A673 (cell line): ENCODE measurements at regions not wholly inside any gene's neighbourhood (a gene's known extent, or its start where the extent isn't known, plus 50 kb on each side); places are given as distances from the start of the nearest gene placed in this dataset.

Experiments
- BruUV-seq: library from RNA; stranded (reverse); fragments of 400-500 nt; replicated peaks from 2 replicates; lab custom pipeline; 2021; lab: Mats Ljungman, UMichigan
- CTCF ChIA-PET: fragments of 300-600 bp; sonication (Branson Sonifier 250); formaldehyde crosslinking; loops from one replicate; lab custom pipeline; 2022; ENCODE audit warnings: antibody characterized with exemption; lab: Charles Lee
- POLR2A ChIA-PET: fragments of 300-600 bp; sonication (Branson Sonifier 250); formaldehyde crosslinking; loops from one replicate; lab custom pipeline; 2022; ENCODE audit warnings: antibody characterized with exemption; ENCODE audit not compliant: low non-redundant PET; lab: Charles Lee
- DNase-seq: peaks from one replicate; pipeline ENCODE4 v3.0.0-alpha.2; 2015; ENCODE audit warnings: low spot score
- H3K27ac ChIP-seq: fragments of 200-600 bp; sonication (generic); 2 replicates; pipeline ENCODE4 v1.5.1; 2016; ENCODE audit warnings: mixed run types, low read depth, mild to moderate bottlenecking, mixed read lengths, antibody characterized with exemption, low read length; ENCODE audit not compliant: poor library complexity, severe bottlenecking
- H3K27me3 ChIP-seq: fragments of 200-600 bp; sonication (generic); replicated peaks from 2 replicates; pipeline ENCODE4 v1.6.1; 2017; ENCODE audit warnings: mixed run types, low read depth, mild to moderate bottlenecking, mixed read lengths, antibody characterized with exemption, low read length; ENCODE audit not compliant: insufficient read depth, poor library complexity
- H3K36me3 ChIP-seq: fragments of 200-600 bp; sonication (generic); 2 replicates; pipeline ENCODE4 v1.6.1; 2016; ENCODE audit warnings: mixed run types, mild to moderate bottlenecking, mixed read lengths, antibody characterized with exemption, low read length; ENCODE audit not compliant: insufficient read depth, poor library complexity, severe bottlenecking
- H3K4me1 ChIP-seq: fragments of 200-600 bp; sonication (generic); 2 replicates; pipeline ENCODE4 v1.6.1; 2017; ENCODE audit warnings: mixed run types, mild to moderate bottlenecking, mixed read lengths, antibody characterized with exemption, low read length; ENCODE audit not compliant: insufficient read depth, poor library complexity, severe bottlenecking
- H3K4me3 ChIP-seq: fragments of 200-600 bp; sonication (generic); 2 replicates; pipeline ENCODE4 v1.5.1; 2016; ENCODE audit warnings: low read depth, mixed run types, mild to moderate bottlenecking, mixed read lengths, low read length; ENCODE audit not compliant: poor library complexity, severe bottlenecking
- H3K9me3 ChIP-seq: fragments of 200-600 bp; sonication (generic); 2 replicates; pipeline ENCODE4 v1.6.1; 2016; ENCODE audit warnings: mixed run types, low read depth, mild to moderate bottlenecking, mixed read lengths, antibody characterized with exemption, low read length; ENCODE audit not compliant: poor library complexity, severe bottlenecking
- EZH2 ChIP-seq: fragments of 200-600 bp; sonication (generic); IDR thresholded peaks from 2 replicates; pipeline ENCODE4 v1.6.1; 2017; ENCODE audit warnings: borderline replicate concordance, low read depth, mild to moderate bottlenecking, mixed read lengths, antibody characterized with exemption, low read length; ENCODE audit not compliant: poor library complexity, severe bottlenecking
- intact Hi-C: fragments of 100-400 bp; cut with micrococcal nuclease; formaldehyde crosslinking; loops from one replicate; pipeline ENCODE4 v1.10.0; 2022; ENCODE audit not compliant: unreplicated experiment
- TF ChIP-seq, protein P1 (sequence below): fragments of 300-800, 200-600 bp; sonication (generic); conservative IDR thresholded peaks from 2 replicates; pipeline ENCODE4 v1.5.1; 2017; ENCODE audit warnings: low read depth, mild to moderate bottlenecking, antibody characterized with exemption, low read length, moderate library complexity, mixed read lengths

DNA sequence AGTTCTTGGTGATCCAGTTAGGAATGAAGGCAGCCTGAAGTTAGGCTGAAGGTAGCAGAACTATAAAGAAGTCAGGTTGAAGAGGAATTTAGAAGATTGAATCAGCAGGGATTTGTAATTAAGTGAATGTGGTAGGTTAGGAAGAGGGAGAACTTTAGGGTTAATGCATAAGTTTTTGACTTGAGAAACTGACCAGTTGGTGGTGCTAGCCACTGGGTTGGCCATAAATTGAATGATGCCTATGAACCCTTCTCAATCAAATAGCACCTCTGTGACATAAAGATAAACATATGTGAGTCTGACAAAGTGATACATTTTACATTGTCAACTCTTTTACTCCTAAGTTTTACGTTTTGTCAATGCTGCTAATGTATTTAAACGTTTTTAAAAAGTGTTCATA lies 290.6 kb upstream of the NAV3 start:
- BruUV-seq = no TSS peak
- intact Hi-C loops = no loop called here
- Histone ChIP-seq H3K36me3 (no peaks in the 10 kb centered on the region), H3K4me3 (no peak overlapping the region), H3K4me1 (no peaks in the 10 kb centered on the region), H3K9me3 (no peaks in the 10 kb centered on the region), H3K27ac (no peak overlapping the region), H3K27me3 (no peaks in the 10 kb centered on the region)
- TF ChIP-seq, protein P1, sequence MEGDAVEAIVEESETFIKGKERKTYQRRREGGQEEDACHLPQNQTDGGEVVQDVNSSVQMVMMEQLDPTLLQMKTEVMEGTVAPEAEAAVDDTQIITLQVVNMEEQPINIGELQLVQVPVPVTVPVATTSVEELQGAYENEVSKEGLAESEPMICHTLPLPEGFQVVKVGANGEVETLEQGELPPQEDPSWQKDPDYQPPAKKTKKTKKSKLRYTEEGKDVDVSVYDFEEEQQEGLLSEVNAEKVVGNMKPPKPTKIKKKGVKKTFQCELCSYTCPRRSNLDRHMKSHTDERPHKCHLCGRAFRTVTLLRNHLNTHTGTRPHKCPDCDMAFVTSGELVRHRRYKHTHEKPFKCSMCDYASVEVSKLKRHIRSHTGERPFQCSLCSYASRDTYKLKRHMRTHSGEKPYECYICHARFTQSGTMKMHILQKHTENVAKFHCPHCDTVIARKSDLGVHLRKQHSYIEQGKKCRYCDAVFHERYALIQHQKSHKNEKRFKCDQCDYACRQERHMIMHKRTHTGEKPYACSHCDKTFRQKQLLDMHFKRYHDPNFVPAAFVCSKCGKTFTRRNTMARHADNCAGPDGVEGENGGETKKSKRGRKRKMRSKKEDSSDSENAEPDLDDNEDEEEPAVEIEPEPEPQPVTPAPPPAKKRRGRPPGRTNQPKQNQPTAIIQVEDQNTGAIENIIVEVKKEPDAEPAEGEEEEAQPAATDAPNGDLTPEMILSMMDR = no peak
- TF ChIP-seq EZH2 = no peak
- CTCF ChIA-PET = no interaction called here
- DNase-seq = no peak
- POLR2A ChIA-PET = no interaction called here

DNA sequence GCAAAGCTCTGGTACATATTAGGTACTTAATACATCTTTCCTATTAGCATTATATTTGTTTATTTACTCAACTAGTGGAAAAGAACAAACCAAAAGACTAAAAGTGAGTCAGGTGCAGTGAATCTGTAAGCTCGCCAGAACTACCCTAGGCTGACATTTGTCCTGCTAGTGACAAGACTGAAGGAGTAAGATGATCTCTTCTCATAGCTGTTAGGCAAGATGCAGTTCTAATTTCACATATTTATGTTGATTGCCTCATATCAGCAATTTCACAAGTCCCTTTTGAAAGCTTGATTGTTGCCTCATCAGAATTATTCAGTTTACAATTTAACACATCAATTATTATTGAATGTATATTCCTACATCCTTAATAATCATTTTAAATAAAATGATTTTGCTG lies 293.0 kb upstream of the NAV3 start:
- no peaks in the 10 kb centered on the region for H3K9me3 ChIP-seq
- ChIA-PET POLR2A (no interaction called here), CTCF (no interaction called here)
- H3K36me3 ChIP-seq = no peaks in the 10 kb centered on the region
- BruUV-seq = no TSS peak
- intact Hi-C loops = no loop called here
- no peak overlapping the region for H3K4me3 ChIP-seq
- no peak for DNase-seq
- TF ChIP-seq EZH2 = no peak
- TF ChIP-seq, protein P1 = no peak
- H3K4me1 ChIP-seq = no peaks in the 10 kb centered on the region
- H3K27ac ChIP-seq = no peak overlapping the region
- no peaks in the 10 kb centered on the region for H3K27me3 ChIP-seq

DNA sequence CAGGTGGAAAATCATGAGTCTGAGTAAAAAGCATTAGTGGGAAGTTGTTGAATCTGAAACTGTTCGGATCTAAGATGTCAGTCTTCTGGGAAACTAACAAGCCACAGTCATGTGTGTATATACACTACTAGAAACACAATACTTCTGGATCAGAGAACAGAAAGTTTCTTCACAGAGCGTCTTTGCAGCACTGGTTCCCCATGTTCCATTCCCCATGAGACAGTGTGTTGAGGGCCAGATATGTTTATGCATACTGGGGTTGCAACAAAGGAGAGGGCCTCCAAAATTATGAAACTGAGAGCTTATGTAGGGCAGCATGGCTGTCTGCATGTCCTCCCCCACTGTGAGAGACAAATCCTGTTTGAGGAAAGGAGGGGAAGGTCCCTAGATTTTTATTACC lies 295.0 kb upstream of the NAV3 start:
- Histone ChIP-seq H3K36me3 (no peaks in the 10 kb centered on the region), H3K9me3 (no peaks in the 10 kb centered on the region), H3K27me3 (no peaks in the 10 kb centered on the region), H3K4me3 (no peak overlapping the region), H3K4me1 (no peaks in the 10 kb centered on the region), H3K27ac (no peak overlapping the region)
- TF ChIP-seq, protein P1 = no peak
- TF ChIP-seq EZH2 = no peak
- CTCF ChIA-PET = no interaction called here
- intact Hi-C loops = no loop called here
- BruUV-seq = no TSS peak
- DNase-seq = no peak
- POLR2A ChIA-PET = no interaction called here
